LoVo (cell line): ENCODE measurements at regions not wholly inside any gene's neighbourhood (a gene's known extent, or its start where the extent isn't known, plus 50 kb on each side); places are given as distances from the start of the nearest gene placed in this dataset.
"Not testable (repeated sequence)": the region's sequence is repeated elsewhere in the genome, so short reads cannot be mapped to it uniquely, and the experiment has no call there.

Experiments used
- DNase-seq: peaks from one replicate; pipeline ENCODE4 v3.0.0-alpha.2; 2016; ENCODE audit warnings: low spot score

DNA sequence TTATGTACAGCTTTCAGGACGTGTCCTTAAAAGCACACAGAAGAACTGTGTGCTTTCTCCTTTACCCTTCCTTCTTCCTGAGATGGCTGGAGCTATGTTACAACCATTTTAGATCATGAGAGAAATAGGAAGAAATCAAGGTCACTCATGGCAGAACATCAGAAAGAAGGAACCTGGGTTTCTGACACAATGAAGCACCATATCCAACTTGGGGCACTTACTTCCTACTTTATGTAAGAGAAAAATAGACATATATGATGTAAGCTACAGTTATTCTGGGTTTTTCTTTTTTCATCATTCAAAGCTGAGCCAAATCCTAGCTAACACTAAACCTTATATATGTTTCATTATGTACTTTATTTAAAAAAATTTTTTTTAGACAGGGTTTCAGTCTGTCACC, 79.5 kb downstream of the FAM161A start:
- no peak for DNase-seq

- DNase-seq = no peak
Measured at GRCh38 chr2:61771904-61772845, 81.7 kb downstream of the FAM161A start.

GRCh38 chr2:61770746-61771145, 83.1 kb downstream of the FAM161A start:
- peak; percentile 81 for DNase-seq

- DNase-seq = peak; percentile 19
Measured at GRCh38 chr2:61770298-61770697, 83.6 kb downstream of the FAM161A start.

DNA sequence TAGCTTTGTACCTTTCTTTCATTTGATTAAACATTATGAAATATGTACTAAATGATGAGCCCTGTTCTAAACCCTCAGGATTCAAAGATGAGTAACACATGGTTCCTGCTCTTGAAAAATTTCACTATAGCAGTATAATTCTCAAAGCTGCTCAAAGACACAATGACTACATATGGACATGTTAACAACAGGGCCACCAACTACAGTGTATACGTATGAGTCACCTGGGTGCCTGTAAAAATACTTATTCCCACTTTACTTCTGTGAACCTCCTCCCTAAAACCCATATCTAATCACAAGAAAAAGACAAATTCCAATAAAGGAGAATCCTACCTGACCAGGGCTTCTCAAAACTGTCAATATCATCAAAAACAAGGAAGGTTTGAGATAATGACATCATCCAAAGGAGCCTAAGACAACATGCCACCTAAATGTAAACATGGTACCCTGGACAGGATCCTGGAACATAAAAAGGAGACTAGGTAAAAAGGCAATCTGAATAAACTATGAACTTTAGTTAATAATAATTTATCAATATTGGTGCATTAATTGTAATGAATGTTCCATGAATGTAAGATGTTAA, 84.7 kb downstream of the FAM161A start:
- DNase-seq = no peak

- DNase-seq = peak; percentile 98
Measured at GRCh38 chr2:61764035-61764800, 89.6 kb downstream of the FAM161A start.

GRCh38 chr2:61763605-61764034, 90.2 kb downstream of the FAM161A start:
- DNase-seq = peak; percentile 86

- DNase-seq = no peak
Measured at GRCh38 chr2:61762292-61762691, 91.6 kb downstream of the FAM161A start.

DNA sequence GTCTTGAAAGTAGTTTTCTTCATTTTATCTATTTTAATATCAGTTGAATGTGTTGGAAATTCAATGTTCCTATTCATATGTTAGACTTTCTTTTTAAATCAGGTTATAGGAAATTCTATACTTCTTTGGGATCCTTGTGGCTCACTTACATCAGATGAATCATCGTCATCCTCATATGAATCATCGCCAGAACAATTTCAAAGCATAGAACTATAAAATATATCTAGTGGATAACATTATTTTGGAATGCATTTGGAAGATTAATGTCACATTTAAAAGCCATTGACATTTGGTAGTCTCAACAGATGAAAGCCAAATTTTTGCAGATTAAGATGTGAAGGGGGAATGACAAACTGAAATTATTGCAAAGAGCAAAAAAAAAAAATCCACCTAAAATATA, 94.1 kb downstream of the FAM161A start:
- DNase-seq = no peak

- no peak for DNase-seq
Measured at GRCh38 chr2:61759005-61759404, 94.9 kb downstream of the FAM161A start.

- no peak for DNase-seq
Measured at GRCh38 chr2:61758159-61758558, 95.7 kb downstream of the FAM161A start.

DNA sequence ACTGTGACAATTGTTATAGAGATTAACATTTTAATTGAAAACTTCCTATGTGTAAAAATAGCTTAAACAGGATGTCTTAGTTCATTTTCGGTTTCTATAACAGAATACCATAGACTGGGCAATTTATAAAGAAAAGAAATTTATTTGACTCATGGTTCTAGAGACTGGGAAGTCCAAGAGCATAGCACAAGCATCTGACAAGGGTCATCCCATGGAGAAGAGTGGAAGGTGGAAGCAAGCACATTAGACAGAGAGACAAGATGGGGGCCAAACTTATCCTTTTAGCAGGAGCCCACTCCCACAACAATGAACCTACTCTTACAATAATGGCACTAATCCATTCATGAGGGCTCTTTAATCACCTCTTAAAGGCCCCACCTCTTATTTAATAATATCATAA, 100.3 kb downstream of the FAM161A start:
- DNase-seq = no peak

DNA sequence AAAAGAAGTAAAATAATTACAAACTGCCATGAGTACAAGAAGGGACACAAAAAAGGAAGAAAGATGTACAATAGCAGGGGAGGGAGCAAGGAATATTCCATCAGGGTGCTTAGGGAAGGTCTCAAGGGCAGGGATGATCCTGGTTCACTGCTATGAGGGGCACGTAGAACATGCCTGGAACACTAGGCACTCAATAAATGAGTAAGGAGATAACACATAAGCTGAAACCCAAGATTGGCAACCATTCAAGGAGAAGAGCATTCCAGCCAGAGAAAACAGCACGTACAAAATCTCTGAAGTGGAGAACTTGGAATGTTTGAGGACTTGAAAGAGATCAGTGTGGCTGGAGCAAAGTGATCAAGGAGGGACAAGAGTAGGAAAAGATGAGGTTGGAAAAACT, 103.2 kb downstream of the FAM161A start:
- DNase-seq = no peak

DNA sequence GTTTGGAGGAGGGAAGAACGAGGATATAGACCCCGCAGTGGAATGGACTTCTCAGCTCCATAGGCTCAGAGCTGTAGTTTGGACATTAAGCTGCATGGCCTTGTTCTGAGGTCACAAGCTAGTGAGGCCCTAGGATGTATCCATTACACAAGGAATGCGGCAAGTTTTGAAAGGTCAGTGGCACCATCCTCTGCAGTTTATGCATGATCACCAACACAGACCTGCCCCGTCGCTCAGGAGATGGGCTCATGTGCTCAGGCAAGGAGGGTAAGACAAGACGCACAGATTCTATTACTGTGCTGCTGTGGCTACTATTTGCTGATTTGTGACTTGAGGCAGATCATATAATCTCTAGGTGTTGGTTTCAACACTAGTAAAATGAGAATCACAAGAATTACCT, 110.9 kb downstream of the FAM161A start:
- DNase-seq = no peak

DNA sequence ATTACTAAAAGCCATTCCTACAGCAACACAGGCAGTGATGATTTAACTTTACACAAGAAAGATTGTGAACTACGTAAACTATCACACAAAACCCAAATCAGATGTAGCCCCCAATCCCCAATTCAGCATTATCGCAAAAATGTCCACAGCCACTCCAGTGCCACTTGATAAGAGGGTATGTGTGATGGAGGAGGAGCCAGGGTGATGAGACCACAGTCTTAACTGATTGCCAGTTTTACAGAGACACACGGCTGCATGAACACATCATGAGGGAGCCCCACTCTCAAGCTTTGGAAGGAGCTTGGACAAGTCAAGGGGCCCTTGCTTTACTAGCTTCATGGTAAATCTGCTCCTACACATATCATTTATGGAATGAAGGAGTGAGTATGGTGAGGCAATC, 116.0 kb downstream of the FAM161A start:
- DNase-seq = no peak

- DNase-seq = no peak
Measured at GRCh38 chr2:61736953-61737352, 116.9 kb downstream of the FAM161A start.

DNA sequence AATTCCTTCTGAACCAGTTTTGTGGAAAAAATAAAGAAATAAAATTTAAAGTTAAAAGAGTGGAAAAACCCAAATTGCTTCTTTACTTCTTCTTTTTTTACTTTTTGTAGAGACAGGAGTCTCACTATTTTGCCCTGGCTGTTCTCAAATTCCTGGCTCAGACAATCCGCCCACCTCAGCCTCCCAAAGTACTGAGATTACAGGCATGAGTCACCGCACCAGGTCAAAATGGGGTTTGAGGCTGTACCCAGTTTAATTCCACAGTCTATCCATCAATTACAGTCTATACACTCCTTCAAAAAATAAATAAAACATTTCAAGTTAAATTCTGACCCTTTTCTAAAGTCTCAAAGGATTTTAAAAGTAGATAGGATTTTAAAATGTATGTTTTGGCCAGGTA, 120.3 kb downstream of the FAM161A start:
- no peak for DNase-seq

DNA sequence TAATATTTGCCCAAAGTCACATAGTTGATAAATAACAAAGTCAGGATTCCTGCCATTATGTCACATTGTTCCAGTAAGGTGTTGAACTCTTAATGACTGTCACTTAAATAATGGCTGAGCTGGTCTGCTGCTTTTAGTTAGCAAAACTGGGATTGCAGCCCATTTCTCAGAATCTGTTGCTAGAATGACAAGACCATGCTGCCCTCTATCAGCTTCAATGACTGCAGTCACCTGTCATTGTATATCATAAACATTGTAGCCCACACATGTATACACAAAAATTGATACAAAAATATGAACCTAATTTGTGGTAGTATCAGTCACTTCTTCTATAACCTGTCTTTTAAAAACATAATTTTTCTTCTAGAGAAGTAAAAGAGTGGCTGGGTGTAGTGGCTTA, 121.1 kb downstream of the FAM161A start:
- DNase-seq = no peak

GRCh38 chr2:61727746-61728145, 126.1 kb downstream of the FAM161A start:
- no peak for DNase-seq

DNA sequence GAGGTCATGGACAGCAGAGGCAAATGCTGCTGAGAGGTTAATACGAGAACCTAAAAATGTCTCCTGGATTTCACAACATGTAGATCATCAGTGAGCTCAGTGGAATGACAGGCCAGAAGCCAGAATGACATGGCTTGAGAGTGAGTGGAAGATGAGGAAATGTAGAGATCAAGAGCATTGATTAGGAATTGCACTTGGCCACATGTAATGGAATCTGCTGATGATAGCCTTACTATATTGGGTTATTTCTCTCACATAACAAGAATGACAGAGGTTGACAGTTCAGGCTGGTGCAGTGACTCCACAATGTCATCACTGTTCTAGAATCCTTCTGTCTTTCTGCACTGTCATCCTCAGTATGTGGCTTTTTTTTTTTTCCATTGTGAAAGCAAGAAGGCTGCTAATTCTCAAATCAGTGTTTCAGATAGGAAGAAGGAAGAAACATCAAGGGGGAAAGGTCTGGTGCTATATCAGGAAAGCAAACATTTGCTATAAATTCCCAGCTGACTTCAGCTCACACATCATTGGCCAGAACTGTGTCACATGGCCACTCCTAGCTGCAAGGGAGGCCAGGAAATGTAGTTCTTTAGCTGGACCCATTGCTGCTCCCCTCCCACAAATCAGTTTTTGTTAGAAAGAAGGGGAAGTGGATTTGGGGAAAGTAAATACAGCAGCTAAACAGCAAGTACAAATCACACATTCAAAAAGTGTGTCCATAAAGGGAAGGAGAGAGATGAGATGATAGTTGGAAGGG, 127.2 kb downstream of the FAM161A start:
- DNase-seq = no peak

DNA sequence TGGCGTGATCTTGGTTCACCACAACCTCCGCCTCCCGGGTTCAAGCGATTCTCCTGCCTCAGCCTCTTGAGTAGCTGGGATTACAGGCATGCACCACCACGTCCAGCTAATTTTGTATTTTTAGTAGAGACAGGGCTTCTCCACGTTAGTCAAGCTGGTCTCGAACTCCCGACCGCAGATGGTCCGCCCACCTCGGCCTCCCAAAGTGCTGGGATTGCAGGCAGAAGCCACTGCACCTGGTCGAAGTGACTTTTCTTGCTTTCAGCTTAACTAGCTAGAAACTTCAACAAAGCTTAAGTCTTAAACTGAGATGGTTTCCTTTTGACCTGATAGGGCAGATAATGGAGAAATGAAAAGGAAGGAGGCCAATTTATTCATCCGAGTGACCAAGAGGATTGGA, 130.5 kb downstream of the FAM161A start:
- DNase-seq = not testable (repeated sequence)

- no peak for DNase-seq
Measured at GRCh38 chr2:61722800-61723199, 131.1 kb downstream of the FAM161A start.
